GM18909 (cell line): ENCODE measurements at regions not wholly inside any gene's neighbourhood (a gene's known extent, or its start where the extent isn't known, plus 50 kb on each side); places are given as distances from the start of the nearest gene placed in this dataset.

ENCODE experiments used
- ATAC-seq: cut with Tn5 transposase; IDR thresholded peaks from one replicate; pipeline ENCODE4 v1.9.1; 2021; ENCODE audit warnings: mild to moderate bottlenecking; ENCODE audit not compliant: unreplicated experiment, poor library complexity

GRCh38 chr12:127548123-127548553, 718.8 kb upstream of the TMEM132C start:
- ATAC-seq = no peak

- ATAC-seq = no peak
Observed at GRCh38 chr12:127550271-127550670, 716.7 kb upstream of the TMEM132C start.

GRCh38 chr12:127552838-127553237, 714.1 kb upstream of the TMEM132C start:
- no peak for ATAC-seq

- no peak for ATAC-seq
Observed at GRCh38 chr12:127555071-127555470, 711.9 kb upstream of the TMEM132C start.

- no peak for ATAC-seq
Observed at GRCh38 chr12:127556231-127556886, 710.6 kb upstream of the TMEM132C start.

GRCh38 chr12:127558361-127558760, 708.6 kb upstream of the TMEM132C start:
- no peak for ATAC-seq

GRCh38 chr12:127559349-127560040, 707.5 kb upstream of the TMEM132C start:
- peak; percentile 87 for ATAC-seq

GRCh38 chr12:127560041-127560478, 706.9 kb upstream of the TMEM132C start:
- ATAC-seq = no peak

GRCh38 chr12:127562816-127563215, 704.2 kb upstream of the TMEM132C start:
- ATAC-seq = no peak

- no peak for ATAC-seq
Observed at GRCh38 chr12:127565241-127565640, 701.7 kb upstream of the TMEM132C start.

- no peak for ATAC-seq
Observed at GRCh38 chr12:127567531-127567930, 699.4 kb upstream of the TMEM132C start.

- ATAC-seq = no peak
Observed at GRCh38 chr12:127570387-127570786, 696.6 kb upstream of the TMEM132C start.

- no peak for ATAC-seq
Observed at GRCh38 chr12:127570793-127571360, 696.1 kb upstream of the TMEM132C start.

- no peak for ATAC-seq
Observed at GRCh38 chr12:127571578-127571977, 695.4 kb upstream of the TMEM132C start.

- ATAC-seq = no peak
Observed at GRCh38 chr12:127579446-127579845, 687.5 kb upstream of the TMEM132C start.

GRCh38 chr12:127582074-127582473, 684.9 kb upstream of the TMEM132C start:
- ATAC-seq = no peak

GRCh38 chr12:127583041-127583440, 683.9 kb upstream of the TMEM132C start:
- no peak for ATAC-seq

- no peak for ATAC-seq
Observed at GRCh38 chr12:127588249-127588648, 678.7 kb upstream of the TMEM132C start.

- no peak for ATAC-seq
Observed at GRCh38 chr12:127589541-127589940, 677.4 kb upstream of the TMEM132C start.

GRCh38 chr12:127590868-127591267, 676.1 kb upstream of the TMEM132C start:
- no peak for ATAC-seq

GRCh38 chr12:127592245-127592644, 674.7 kb upstream of the TMEM132C start:
- no peak for ATAC-seq
